Upper lobe of left lung (tissue), 6 donors: ENCODE measurements at regions not wholly inside any gene's neighbourhood (a gene's known extent, or its start where the extent isn't known, plus 50 kb on each side); places are given as distances from the start of the nearest gene placed in this dataset.

Experiments
- ATAC-seq, 2 donors: fragments of 200-7000 bp; cut with Tn5 transposase; one replicate each; pipeline ENCODE4 v1.9.1; 2022; ENCODE audit warnings: mild to moderate bottlenecking in 2 of 2, moderate library complexity in 2 of 2; ENCODE audit not compliant: low FRiP score in 2 of 2
- DNase-seq, 2 donors: peaks; one replicate each; pipeline ENCODE4 v3.0.0-alpha.2; 2019 to 2020
- H3K27ac ChIP-seq, 4 donors: fragments of 200-600 bp; sonication (generic); one replicate each; pipeline ENCODE4 v1.5.1; 2016 to 2019
- H3K27me3 ChIP-seq, 4 donors: fragments of 200-600 bp; sonication (generic); one replicate each; pipeline ENCODE4 v1.5.1; 2017 to 2019
- H3K36me3 ChIP-seq, 4 donors: fragments of 200-600 bp; sonication (generic); one replicate each; pipeline ENCODE4 v1.5.1; 2016 to 2019
- H3K4me1 ChIP-seq, 4 donors: fragments of 200-600 bp; sonication (generic); one replicate each; pipeline ENCODE4 v1.5.1; 2018 to 2019
- H3K4me3 ChIP-seq, 4 donors: fragments of 200-600 bp; sonication (generic); one replicate each; pipeline ENCODE4 v1.5.1; 2017 to 2019; ENCODE audit warnings: mild to moderate bottlenecking in 2 of 4, moderate library complexity in 1 of 4
- H3K9me3 ChIP-seq, 4 donors: fragments of 200-600 bp; sonication (generic); one replicate each; pipeline ENCODE4 v1.5.1; 2018 to 2019
- CTCF ChIP-seq, 6 experiments: fragments of 450-650 bp in 4 of 6; fragments of 200-600 bp in 2 of 6; sonication (generic) in 2 of 6; IDR thresholded peaks; one replicate each; pipeline ENCODE4 v1.5.1; 2016 to 2019; ENCODE audit warnings: antibody characterized with exemption in 6 of 6
- EP300 ChIP-seq, 4 donors: sonication (generic); formaldehyde crosslinking; IDR thresholded peaks; one replicate each; pipeline ENCODE4 v1.5.1; 2017; ENCODE audit warnings: antibody characterized with exemption in 4 of 4, control low read depth in 2 of 4
- POLR2A ChIP-seq, 4 donors: fragments of 450-650 bp; IDR thresholded peaks; one replicate each; pipeline ENCODE4 v1.5.1; 2016 to 2017; ENCODE audit warnings: antibody characterized with exemption in 4 of 4, mild to moderate bottlenecking in 2 of 4
- POLR2AphosphoS5 ChIP-seq, 2 donors: sonication (generic); formaldehyde crosslinking; IDR thresholded peaks; one replicate each; pipeline ENCODE4 v1.5.1; 2017; ENCODE audit warnings: antibody characterized with exemption in 2 of 2
- WGBS, 2 donors: methylation state at CpG; one replicate each; pipeline ENCODE4 v1.1.5; 2017 to 2018; 5-methylcytosine and 5-hydroxymethylcytosine counted together
- donor health status: DM: no; HTN: no; CAD: no; lungs with moderate emphysema.
- donor health status: DM: no; HTN: yes; CAD: no; lungs with severe emphysema.

DNA sequence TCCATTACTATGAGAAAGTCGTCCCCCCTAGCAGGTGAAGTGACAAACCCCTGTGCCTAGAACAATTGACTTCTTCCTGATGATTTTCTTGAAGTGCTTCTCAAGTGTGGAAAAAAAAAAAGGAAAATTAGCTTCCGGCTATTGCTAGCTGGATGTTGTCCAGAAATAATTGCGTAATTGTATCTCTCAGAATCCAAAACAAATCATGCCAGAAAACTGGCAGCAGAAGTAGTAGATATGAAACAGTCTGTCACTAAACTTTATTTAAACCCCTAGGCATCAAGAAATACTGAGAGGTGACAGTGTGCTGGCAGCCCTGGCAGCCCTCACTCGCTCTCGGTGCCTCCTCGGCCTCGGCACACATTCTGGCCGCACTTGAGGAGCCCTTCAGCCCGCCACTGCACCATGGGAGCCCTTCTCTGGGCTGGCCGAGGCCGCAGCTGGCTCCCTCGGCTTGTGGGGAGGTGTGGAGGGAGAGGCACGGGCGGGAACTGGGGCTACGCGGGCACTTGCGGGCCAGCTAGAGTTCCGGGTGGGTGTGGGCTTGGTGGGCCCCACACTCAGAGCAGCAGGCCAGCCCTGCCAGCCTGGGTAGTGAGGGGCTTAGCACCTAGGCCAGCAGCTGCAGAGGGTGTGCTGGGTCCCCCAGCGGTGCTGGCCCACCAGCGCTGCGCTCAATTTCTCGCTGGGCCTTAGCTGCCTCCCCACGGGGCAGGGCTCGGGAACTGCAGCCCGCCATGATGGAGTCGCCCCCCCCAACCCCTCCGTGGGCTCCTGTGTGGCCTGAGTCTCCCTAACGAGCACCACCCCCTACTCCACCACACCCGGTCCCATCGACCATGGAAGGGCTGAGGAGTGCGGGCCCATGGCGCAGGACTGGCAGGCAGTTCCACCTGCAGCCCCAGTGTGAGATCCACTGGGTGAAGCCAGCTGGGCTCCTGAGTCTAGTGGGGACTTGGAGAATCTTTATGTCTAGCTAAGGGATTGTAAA, 80.5 kb upstream of the ABCA12 start:
- no peak for TF ChIP-seq POLR2A (IDR thresholded peaks at IDR 0.05)
- DNase-seq (peak; percentile 26 to 72), ATAC-seq (peak in 1 of 2 donors; percentile 57)
- Histone ChIP-seq H3K36me3 (no peaks in the 10 kb centered on the region), H3K9me3 (no peaks in the 10 kb centered on the region), H3K27ac (peak overlapping the region in 1 of 4 donors; percentile 69), H3K4me1 (peaks cover 0 to 2% (median 0%) of the 10 kb centered on the region in 4 donors), H3K4me3 (no peak overlapping the region), H3K27me3 (no peaks in the 10 kb centered on the region)
- WGBS, 2 donors = 64 to 70% methylated on average over 9 to 31 of the region's 32 CpGs

- ATAC-seq = no peak
- no peak overlapping the region for H3K27ac ChIP-seq
- H3K4me1 ChIP-seq = peaks cover 0 to 2% (median 0%) of the 10 kb centered on the region in 4 donors
- TF ChIP-seq CTCF (IDR thresholded peaks at IDR 0.05) = no peak
- no peak for TF ChIP-seq POLR2AphosphoS5 (IDR thresholded peaks at IDR 0.05)
- no peak for TF ChIP-seq POLR2A (IDR thresholded peaks at IDR 0.05)
- TF ChIP-seq EP300 (IDR thresholded peaks at IDR 0.05) = no peak
- no peaks in the 10 kb centered on the region for H3K27me3 ChIP-seq
- 39 to 40% methylated on average over 2 of the region's 2 CpGs for WGBS, 2 donors
- no peaks in the 10 kb centered on the region for H3K36me3 ChIP-seq
- DNase-seq = no peak
- H3K9me3 ChIP-seq = no peaks in the 10 kb centered on the region
- H3K4me3 ChIP-seq = no peak overlapping the region
Measured at GRCh38 chr2:215216806-215217205, 78.4 kb upstream of the ABCA12 start.

- no peak overlapping the region for H3K4me3 ChIP-seq
- no peak for ATAC-seq
- H3K4me1 ChIP-seq = peaks cover 0 to 2% (median 0%) of the 10 kb centered on the region in 4 donors
- H3K27ac ChIP-seq = no peak overlapping the region
- no peak for DNase-seq
- H3K27me3 ChIP-seq = no peaks in the 10 kb centered on the region
- H3K36me3 ChIP-seq = no peaks in the 10 kb centered on the region
- no peaks in the 10 kb centered on the region for H3K9me3 ChIP-seq
- 34 to 41% methylated on average over 2 of the region's 2 CpGs for WGBS, 2 donors
- TF ChIP-seq POLR2AphosphoS5 (IDR thresholded peaks at IDR 0.05) (no peak), POLR2A (IDR thresholded peaks at IDR 0.05) (no peak), EP300 (IDR thresholded peaks at IDR 0.05) (no peak), CTCF (IDR thresholded peaks at IDR 0.05) (no peak)
Measured at GRCh38 chr2:215215637-215216036, 77.2 kb upstream of the ABCA12 start.

GRCh38 chr2:215210082-215210481, 71.7 kb upstream of the ABCA12 start:
- no peak overlapping the region for H3K4me3 ChIP-seq
- no peaks in the 10 kb centered on the region for H3K4me1 ChIP-seq
- WGBS, 2 donors = 42 to 52% methylated on average over 3 of the region's 3 CpGs
- no peaks in the 10 kb centered on the region for H3K27me3 ChIP-seq
- ATAC-seq (no peak), DNase-seq (no peak)
- H3K27ac ChIP-seq = no peak overlapping the region
- H3K36me3 ChIP-seq = no peaks in the 10 kb centered on the region
- H3K9me3 ChIP-seq = peaks cover 0 to 11% (median 0%) of the 10 kb centered on the region in 4 donors
- TF ChIP-seq POLR2AphosphoS5 (IDR thresholded peaks at IDR 0.05) (no peak), CTCF (IDR thresholded peaks at IDR 0.05) (no peak), POLR2A (IDR thresholded peaks at IDR 0.05) (no peak), EP300 (IDR thresholded peaks at IDR 0.05) (no peak)

GRCh38 chr2:215207791-215208367, 69.5 kb upstream of the ABCA12 start:
- peak in 1 of 2 donors; percentile 74 for DNase-seq

More at GRCh38 chr2:215207791-215208367, 69.5 kb upstream of the ABCA12 start:
- peak; percentile 29 to 46 for ATAC-seq
- TF ChIP-seq EP300 (IDR thresholded peaks at IDR 0.05) (no peak), POLR2A (IDR thresholded peaks at IDR 0.05) (no peak), CTCF (IDR thresholded peaks at IDR 0.05) (no peak), POLR2AphosphoS5 (IDR thresholded peaks at IDR 0.05) (no peak)
- Histone ChIP-seq H3K27ac (no peak overlapping the region), H3K27me3 (no peaks in the 10 kb centered on the region), H3K9me3 (peaks cover 0 to 11% (median 0%) of the 10 kb centered on the region in 4 donors), H3K36me3 (no peaks in the 10 kb centered on the region), H3K4me3 (no peak overlapping the region), H3K4me1 (no peaks in the 10 kb centered on the region)
- WGBS, 2 donors = 80 to 92% methylated on average over 1 to 26 of the region's 27 CpGs
